Testis (tissue), 2 donors: ENCODE measurements at regions not wholly inside any gene's neighbourhood (a gene's known extent, or its start where the extent isn't known, plus 50 kb on each side); places are given as distances from the start of the nearest gene placed in this dataset.

Experiments used
- DNase-seq: peaks from one replicate; pipeline ENCODE4 v3.0.0-alpha.2; 2019
- H3K27ac ChIP-seq, 2 donors: fragments of 200-600 bp; sonication (generic); one replicate each; pipeline ENCODE4 v1.5.1; 2019
- H3K27me3 ChIP-seq: fragments of 200-600 bp; sonication (generic); one replicate; pipeline ENCODE4 v1.5.1; 2019
- H3K36me3 ChIP-seq: fragments of 200-600 bp; sonication (generic); one replicate; pipeline ENCODE4 v1.5.1; 2017; ENCODE audit warnings: low read depth; ENCODE audit errors: missing control alignments
- H3K4me1 ChIP-seq: fragments of 200-600 bp; sonication (generic); one replicate; pipeline ENCODE4 v1.5.1; 2019
- H3K4me3 ChIP-seq, 2 donors: fragments of 200-600 bp; sonication (generic); one replicate each; pipeline ENCODE4 v1.5.1; 2017 to 2019
- H3K9me3 ChIP-seq: fragments of 200-600 bp; sonication (generic); one replicate; pipeline ENCODE4 v1.5.1; 2017
- CTCF ChIP-seq, 3 experiments: fragments of 450-650 bp in 2 of 3; fragments of 200-600 bp in 1 of 3; sonication (generic) in 1 of 3; IDR thresholded peaks; one replicate each; pipeline ENCODE4 v1.5.1; 2016 to 2019; ENCODE audit warnings: antibody characterized with exemption in 3 of 3, mild to moderate bottlenecking in 2 of 3, moderate library complexity in 1 of 3
- POLR2A ChIP-seq: fragments of 450-650 bp; IDR thresholded peaks from one replicate; pipeline ENCODE4 v1.6.1; 2017; ENCODE audit warnings: antibody characterized with exemption, mild to moderate bottlenecking, moderate library complexity
- WGBS, 2 donors: methylation state at CpG; one replicate each; pipeline ENCODE4 v1.1.5; 2018; 5-methylcytosine and 5-hydroxymethylcytosine counted together
- intact Hi-C: fragments of 100-400 bp; cut with DNase I; formaldehyde crosslinking; loops from one replicate; pipeline ENCODE4 v1.15.1; 2023; ENCODE audit warnings: low total_unique reads

GRCh38 chr3:30370681-30371271 is 235.6 kb upstream of the TGFBR2 start:
- Histone ChIP-seq H3K4me1 (no peaks in the 10 kb centered on the region), H3K27me3 (no peaks in the 10 kb centered on the region), H3K36me3 (no peaks in the 10 kb centered on the region), H3K27ac (no peak overlapping the region), H3K4me3 (no peak overlapping the region), H3K9me3 (no peaks in the 10 kb centered on the region)
- no peak for DNase-seq
- intact Hi-C loops, result no loop called here
- 42 to 44% methylated on average over 5 of the region's 5 CpGs for WGBS, 2 donors
- TF ChIP-seq POLR2A, result no peak
- no peak for TF ChIP-seq CTCF (IDR thresholded peaks at IDR 0.05)

DNA sequence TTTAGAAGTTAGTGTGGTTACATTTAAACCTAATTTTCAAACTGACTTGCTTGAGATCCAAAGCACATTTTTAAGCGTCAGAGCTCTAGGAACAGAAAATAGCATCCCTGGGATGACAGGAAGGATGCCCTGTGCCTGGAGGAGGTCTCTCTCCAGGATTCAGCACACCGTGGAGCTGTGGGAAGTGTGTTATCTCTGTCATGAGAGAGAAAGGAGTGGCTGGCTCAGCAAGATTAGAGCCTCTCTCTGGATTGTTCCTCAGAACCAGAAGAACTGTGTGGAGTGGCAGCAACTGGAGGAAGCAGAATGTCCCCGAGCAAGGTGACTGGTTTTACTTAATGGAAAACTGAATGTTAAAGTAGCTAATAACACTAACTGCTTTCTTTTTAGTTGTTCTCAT is 233.6 kb upstream of the TGFBR2 start:
- H3K9me3 ChIP-seq, result no peaks in the 10 kb centered on the region
- DNase-seq, result no peak
- H3K27me3 ChIP-seq, result no peaks in the 10 kb centered on the region
- no peak overlapping the region for H3K4me3 ChIP-seq
- H3K36me3 ChIP-seq, result no peaks in the 10 kb centered on the region
- 24 to 31% methylated on average over 3 of the region's 3 CpGs for WGBS, 2 donors
- intact Hi-C loops, result no loop called here
- no peak for TF ChIP-seq POLR2A
- no peak for TF ChIP-seq CTCF (IDR thresholded peaks at IDR 0.05)
- H3K4me1 ChIP-seq, result no peaks in the 10 kb centered on the region
- H3K27ac ChIP-seq, result no peak overlapping the region

- no peak overlapping the region for H3K4me3 ChIP-seq
- no peaks in the 10 kb centered on the region for H3K9me3 ChIP-seq
- no peak for TF ChIP-seq POLR2A
- TF ChIP-seq CTCF (IDR thresholded peaks at IDR 0.05), result no peak
- intact Hi-C loops, result no loop called here
- no peaks in the 10 kb centered on the region for H3K36me3 ChIP-seq
- no peak overlapping the region for H3K27ac ChIP-seq
- no peaks in the 10 kb centered on the region for H3K4me1 ChIP-seq
- DNase-seq, result no peak
- H3K27me3 ChIP-seq, result no peaks in the 10 kb centered on the region
- 77 to 100% methylated on average over 1 to 2 of the region's 2 CpGs for WGBS, 2 donors
These were observed 221.8 kb upstream of the TGFBR2 start for GRCh38 chr3:30384546-30385072.

DNA sequence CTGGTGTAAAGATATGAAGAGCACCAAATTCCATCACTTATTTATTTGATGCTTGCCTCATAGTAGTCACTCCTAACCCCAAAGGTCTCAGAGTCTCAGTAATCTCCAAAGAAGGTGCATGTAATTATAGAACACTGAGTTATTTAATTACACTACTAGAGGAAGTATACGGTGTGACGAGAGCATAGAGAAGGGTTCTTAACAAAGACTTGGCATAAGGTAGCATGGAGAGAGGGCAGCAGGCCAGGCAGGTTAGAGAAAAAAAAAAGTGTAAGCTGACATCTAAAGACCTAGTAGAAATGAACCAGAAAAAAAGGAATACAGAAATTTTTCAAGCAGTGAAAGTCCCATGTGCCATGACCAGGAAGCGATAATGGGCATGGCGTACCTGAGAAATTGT is 213.3 kb upstream of the TGFBR2 start:
- no peaks in the 10 kb centered on the region for H3K9me3 ChIP-seq
- H3K27ac ChIP-seq, result no peak overlapping the region
- no peak for DNase-seq
- H3K4me1 ChIP-seq, result no peaks in the 10 kb centered on the region
- intact Hi-C loops, result no loop called here
- H3K27me3 ChIP-seq, result no peaks in the 10 kb centered on the region
- 90 to 94% methylated on average over 4 of the region's 4 CpGs for WGBS, 2 donors
- no peak for TF ChIP-seq CTCF (IDR thresholded peaks at IDR 0.05)
- no peak for TF ChIP-seq POLR2A
- H3K36me3 ChIP-seq, result no peaks in the 10 kb centered on the region
- no peak overlapping the region for H3K4me3 ChIP-seq

DNA sequence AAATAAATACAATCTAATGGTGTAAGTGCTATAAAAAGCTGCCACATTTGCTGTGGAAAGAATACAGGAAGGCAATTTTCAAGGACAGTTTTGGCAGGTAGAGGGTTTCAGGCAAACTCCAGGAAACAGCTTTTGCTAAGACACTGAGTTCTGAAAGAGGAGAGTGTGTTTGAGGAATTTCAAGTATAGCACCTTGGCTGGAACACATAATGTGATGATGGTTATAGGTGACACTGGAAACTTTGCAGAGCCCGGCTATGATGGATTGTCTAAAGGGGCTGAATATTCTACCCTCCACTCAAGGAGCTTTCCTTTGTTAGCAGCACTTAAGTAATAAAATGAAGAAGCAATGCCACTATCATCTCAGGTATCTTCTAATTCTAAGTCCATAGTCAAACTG is 209.4 kb upstream of the TGFBR2 start:
- no peak overlapping the region for H3K27ac ChIP-seq
- WGBS, 2 donors, result 85 to 100% methylated on average over 1 of the region's 1 CpG
- no peaks in the 10 kb centered on the region for H3K9me3 ChIP-seq
- H3K27me3 ChIP-seq, result no peaks in the 10 kb centered on the region
- intact Hi-C loops, result no loop called here
- no peak for DNase-seq
- no peaks in the 10 kb centered on the region for H3K4me1 ChIP-seq
- TF ChIP-seq POLR2A, result no peak
- no peak for TF ChIP-seq CTCF (IDR thresholded peaks at IDR 0.05)
- H3K4me3 ChIP-seq, result no peak overlapping the region
- no peaks in the 10 kb centered on the region for H3K36me3 ChIP-seq
